ENCODE measurements at regions not wholly inside any gene's neighbourhood (a gene's known extent, or its start where the extent isn't known, plus 50 kb on each side); places are given as distances from the start of the nearest gene placed in this dataset.
"Not testable (repeated sequence)": the region's sequence is repeated elsewhere in the genome, so short reads cannot be mapped to it uniquely, and the experiment has no call there.

DNA sequence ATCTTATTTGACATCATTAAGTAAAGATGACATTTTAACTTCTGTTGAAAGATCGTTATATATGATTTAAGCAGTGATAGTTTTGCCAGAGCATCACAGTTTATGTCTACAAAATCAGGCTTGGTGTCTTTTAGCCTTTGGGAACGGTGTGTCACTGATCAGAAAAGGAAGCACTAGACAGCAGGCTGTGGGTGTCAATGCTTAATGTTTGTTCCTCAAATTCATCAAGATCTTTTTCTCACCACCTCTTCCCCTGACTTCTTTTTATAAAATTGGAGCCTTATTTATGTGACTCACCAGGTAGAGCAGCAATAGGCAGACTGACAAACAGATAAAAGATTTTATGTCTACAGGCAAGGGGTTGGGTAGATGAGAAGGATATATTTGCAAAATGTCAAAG lies 1558.5 kb downstream of the EFNB2 start:
- DNase-seq (ENCODE audit: low read depth in 2 of 2): no peak

DNA sequence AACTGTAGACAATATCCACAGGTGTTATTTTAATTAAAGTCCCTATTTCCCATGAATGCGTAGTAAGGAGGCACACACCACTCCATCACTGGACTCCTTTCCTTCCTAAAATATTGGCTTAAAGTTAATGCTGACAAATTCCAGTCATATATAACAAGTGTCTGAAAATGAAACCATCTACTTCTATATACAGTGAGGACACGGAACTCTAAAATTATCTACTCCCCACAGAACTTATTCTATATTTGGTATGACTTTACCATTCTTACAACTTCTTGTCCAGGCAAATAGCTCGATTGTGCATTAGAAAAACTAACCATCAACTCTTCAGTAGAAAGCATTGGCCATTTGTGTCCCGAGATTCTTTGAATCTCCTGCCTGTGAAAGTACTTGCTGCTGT lies 1560.2 kb downstream of the EFNB2 start:
- no peak for DNase-seq (ENCODE audit: low read depth in 2 of 2)

DNA sequence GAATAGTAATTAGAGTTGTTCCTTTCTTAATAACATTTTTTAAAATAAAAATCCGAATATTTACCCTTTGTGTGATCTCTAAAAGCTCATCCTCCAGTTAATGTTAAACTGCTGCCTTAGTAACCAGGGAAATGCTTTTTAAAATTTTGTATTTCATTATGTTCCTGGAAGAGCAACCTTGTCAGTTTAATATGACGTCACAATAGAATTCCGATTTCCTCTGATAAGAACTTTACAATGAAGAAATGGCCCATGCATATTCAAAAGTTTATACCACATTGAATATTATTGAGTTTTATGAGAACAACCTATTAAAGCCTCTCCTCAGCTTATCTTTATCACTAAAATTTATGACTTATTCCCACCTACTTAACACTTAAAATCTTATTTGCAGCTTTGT lies 1566.6 kb downstream of the EFNB2 start:
- DNase-seq (ENCODE audit: low read depth in 2 of 2): no peak

DNA sequence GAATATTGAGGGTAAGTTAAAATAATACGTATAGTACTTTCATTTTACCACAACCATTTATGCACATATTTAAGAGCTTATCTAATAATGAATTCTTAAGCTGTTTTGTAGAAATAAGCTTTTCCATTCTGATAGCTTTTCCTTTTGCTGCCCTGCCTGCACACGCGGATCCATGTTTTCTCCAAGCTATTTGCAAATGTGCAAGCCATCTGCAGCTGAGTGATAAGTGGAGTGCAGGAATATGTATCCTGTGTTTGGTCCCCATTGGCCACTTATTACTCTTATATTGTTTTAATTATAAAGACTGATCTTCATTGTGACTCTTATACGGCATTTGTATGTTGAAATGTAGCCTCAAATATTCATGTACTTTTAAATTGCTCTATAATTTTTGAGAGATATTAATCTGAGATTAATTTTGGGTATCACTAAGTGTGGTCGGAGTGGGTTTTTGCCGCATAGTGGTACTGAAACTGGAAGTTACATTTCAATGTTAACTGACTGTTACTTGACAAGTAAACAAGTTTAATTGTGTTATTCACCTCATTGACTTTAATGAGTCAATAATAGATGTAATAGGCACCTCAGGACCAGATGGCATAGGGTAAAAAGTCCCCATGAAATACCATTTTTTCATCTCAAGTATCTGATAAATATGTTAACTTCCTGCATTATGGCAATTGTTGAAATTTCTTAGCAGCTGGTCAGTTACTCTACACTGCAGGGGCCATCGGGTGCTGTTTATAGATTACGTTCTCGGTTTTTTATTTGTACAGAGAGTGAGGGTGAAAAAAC lies 1567.4 kb downstream of the EFNB2 start:
- no peak for DNase-seq (ENCODE audit: low read depth in 2 of 2)

DNA sequence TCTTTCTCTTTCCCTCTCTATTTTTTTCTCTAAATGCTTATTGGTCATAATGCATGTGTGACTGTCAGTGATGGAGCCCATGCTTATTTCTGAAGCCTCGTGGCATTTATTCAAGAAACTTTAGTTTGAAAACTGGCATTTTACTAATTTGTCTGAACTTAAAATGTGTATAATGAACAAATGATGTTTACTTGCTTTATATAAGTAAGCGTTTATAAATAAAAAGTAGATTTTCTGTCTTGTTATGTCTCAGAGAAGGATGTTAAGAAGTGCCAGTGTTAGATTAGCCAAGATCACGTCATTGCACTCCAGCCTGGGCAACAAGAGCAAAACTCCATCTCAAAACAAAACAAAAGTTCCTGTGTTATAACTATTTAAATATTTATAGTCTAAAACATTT lies 1568.1 kb downstream of the EFNB2 start:
- no peak for DNase-seq (ENCODE audit: low read depth in 2 of 2)

DNA sequence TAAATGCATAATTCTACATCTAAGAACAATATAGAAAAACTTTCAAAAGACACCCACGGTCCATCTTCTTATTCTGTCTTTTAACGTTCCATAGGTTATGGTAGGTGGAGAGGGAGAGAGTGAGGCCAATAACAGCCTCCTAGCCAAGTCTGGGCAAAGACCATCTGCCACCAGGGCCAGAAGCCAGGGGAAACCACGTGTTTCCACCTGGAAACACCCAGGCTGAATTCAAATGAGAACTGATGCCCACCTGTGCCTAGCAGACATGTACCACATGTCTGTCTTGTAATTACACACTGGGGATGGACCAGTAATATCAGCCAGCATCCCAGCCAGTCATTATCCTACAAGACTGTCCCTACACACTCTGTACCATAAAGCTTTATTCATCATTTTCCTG lies 1573.1 kb downstream of the EFNB2 start:
- DNase-seq (ENCODE audit: low read depth in 2 of 2): no peak

DNA sequence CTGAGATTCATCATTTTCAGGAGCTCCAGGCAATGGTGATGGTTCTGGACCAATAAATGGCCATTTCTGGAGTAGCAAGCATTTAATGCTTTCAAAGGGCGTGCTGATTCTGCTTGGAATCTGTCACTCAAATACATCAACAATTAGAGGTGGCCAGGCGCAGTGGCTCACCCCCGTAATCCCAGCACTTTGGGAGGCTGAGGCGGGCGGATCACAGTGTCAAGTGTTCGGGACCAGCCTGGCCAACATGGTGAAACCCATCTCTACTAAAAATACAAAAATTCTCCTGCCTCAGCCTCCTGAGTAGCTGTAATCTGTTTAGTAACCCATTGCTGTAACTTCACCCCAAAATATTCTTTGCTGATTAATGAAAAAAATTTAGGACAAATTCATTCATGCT lies 1574.2 kb downstream of the EFNB2 start:
- no peak for DNase-seq (ENCODE audit: low read depth in 2 of 2)

DNA sequence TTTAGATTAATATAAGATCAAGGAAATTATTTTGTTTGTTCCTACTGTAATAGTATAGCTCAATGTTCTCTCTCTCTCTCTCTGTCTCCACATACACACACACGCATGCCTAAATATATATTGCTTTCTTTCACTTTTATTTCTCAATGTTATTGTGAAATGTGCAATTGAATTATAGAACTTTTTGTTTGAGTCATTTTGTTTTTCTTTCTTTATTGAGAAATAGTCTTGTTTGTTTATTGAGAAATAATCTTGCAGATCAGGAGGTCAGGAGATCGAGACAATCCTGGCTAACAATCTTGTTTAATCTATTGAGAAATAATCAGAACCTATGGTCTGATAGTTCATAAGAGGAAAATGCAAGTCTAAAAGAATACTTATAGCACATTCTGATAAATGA lies 1581.3 kb downstream of the EFNB2 start:
- no peak for DNase-seq (ENCODE audit: low read depth in 2 of 2)

DNA sequence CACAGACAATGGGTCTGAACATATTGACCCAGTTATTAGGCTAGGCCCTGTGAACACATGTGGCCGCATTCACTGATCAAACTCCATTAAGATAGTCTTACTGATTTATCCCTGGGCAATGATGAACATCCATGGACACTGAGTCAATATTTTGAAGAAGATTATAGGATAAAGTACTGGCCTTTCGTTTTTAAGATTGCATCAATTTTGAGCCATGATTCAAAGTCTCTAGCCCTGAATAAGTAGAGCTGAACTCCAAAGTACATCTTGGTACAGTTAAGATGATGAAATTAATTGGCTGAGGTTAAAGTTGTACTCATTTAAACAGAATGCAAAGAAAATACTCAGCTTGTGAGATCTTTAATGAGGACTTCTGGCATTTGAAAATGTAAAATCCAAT lies 1581.9 kb downstream of the EFNB2 start:
- DNase-seq (ENCODE audit: low read depth in 2 of 2): no peak

DNA sequence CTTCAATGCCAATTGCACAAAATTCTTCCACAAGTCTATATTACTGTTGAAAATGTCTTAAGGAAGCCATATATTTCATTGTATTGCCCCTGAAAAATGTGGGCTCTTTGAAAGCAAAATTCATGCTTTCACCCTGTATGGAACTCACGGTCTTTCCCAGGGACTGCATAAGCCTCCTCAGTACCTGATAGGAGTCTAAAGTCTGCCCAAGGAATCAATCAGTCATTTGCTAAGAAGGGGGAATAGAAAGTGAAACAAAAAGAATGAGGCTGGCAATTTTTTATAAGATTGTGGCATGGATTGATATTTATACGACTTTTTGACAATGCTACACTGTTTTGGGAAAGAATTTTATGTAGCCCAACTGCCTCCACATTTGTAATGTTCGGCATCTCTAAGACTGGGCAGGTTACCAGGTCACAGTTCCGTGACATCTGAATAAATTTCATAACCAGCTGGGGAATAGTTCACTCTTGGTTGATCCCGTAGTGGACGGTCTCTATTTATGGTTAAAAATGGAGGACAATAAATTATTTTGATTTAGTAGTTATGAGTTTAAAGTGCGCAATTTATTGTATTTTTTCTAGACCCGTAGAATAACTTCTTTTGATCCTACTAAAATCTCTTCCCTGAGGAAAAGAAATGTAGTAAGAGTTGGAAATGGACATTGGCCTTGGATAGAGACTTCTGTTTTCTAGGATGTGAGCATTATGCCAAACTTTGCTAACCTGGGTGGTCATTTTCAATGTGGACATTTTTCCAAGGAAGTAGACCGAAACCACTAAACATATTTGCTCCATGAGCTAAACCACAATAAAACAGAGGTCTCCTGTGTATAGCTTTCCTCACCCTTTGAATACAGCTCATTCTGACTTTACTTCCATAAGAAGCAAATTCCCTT lies 1585.4 kb downstream of the EFNB2 start:
- DNase-seq (ENCODE audit: low read depth in 2 of 2): no peak

DNA sequence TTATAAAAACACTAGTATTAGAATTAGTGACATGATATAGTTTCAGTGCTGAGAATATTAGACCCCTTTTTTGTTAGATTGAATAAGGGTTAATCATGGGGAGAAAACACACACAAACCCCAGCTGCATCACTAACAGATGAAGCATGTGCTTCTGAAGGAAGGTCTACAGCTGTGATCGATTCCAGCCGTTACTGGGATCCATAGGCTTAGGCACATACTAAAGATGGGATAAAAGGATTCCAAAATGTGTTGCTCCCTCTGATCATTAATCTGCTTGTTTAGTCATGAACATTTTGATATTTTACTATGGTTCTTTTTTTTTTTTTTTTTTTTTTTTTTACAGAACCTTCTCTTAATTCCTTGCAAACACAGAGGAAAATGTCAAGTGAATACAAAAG lies 1591.3 kb downstream of the EFNB2 start:
- DNase-seq (ENCODE audit: low read depth in 2 of 2): no peak

DNA sequence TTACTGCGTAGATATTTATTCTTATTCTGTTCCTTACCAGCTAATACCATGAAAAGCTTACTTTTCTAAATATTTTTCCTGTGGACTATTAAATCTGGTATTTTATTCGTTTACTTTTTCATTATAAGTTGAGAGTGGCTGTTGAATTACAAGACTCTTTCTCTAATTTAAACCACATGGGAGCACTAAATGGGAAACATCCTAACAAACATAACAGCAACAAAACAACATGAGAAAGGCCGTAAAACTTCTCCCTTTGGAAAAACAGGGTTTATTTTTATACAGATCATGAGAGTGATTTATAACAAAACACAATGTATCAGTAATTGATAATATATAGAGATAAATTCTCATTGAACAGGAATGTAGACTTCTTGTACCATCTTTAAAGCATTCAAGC lies 1592.1 kb downstream of the EFNB2 start:
- no peak for DNase-seq (ENCODE audit: low read depth in 2 of 2)

DNA sequence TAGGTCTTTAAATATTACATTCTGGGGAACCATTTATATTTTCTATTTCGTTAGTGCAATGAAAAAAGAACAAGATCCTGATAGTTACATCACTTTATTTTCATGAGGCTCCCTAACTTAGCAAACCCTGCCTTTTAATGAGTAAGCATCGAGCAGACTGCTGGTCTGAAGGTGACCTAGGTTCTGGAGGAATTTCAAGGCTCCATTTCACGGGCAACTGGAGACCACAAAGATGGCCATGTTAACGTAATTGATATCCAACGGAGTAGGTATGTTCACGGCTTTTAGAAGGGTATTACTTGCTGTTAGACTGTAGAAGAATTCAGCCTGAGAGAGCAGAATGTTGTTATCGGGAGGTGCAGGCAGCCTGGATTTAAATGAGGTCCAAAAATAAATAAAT lies 1597.6 kb downstream of the EFNB2 start:
- no peak for DNase-seq (ENCODE audit: low read depth in 2 of 2)

DNA sequence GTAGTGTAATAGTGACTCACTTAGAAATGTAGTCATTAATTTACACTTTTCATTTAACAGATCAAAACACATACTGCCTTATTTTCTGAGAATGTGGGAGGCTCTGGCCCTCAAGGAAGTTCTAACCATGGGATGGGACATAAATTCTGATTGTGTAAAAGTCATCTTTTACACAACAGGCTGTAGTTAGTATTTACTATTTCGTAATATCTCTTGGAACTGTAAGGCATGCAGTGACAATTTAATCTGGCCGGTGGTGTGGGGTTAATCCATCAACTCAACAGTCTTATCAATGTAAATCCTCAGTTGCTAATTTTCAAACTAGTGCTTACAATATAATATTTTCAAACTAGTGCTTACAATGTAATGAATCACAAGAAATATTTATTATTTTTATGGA lies 1599.2 kb downstream of the EFNB2 start:
- no peak for DNase-seq (ENCODE audit: low read depth in 2 of 2)

DNA sequence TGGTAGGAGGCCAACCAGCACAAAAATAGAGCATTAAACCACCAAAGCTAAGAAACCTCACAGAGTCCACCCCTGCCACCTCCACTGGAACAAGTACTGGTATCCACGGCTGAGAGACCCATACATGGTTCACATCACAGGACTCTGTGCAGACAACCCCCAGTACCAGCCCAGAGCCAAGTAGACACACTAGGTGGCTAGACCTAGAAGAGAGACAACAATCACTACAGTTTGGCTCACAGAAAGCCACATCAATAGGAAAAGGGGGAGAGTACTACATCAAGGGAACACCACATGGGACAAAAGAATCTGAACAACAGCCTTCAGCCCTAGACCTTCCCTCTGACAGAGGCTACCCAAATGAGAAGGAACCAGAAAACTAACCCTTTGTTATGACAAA lies 1614.9 kb downstream of the EFNB2 start:
- not testable (repeated sequence) for DNase-seq (ENCODE audit: low read depth in 2 of 2)

DNA sequence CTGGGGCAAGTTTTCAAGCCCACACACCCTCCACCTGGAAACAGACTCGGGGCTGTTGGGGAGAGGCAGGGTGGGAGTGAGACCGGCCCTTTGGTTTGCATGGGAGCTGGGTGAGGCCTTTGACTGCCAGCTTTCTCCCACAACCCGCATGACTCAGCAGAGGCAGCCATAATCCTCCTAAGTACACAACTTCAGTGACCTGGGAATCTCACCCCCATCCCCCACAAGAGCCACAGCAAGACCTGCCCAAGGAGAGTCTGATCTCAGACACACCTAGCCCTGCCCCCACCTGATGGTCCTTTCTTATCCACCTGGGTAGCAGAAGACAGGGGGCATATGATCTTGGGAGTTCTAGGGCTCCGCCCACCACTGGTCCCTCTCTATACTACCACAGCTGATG lies 1615.4 kb downstream of the EFNB2 start:
- no peak for DNase-seq (ENCODE audit: low read depth in 2 of 2)

DNA sequence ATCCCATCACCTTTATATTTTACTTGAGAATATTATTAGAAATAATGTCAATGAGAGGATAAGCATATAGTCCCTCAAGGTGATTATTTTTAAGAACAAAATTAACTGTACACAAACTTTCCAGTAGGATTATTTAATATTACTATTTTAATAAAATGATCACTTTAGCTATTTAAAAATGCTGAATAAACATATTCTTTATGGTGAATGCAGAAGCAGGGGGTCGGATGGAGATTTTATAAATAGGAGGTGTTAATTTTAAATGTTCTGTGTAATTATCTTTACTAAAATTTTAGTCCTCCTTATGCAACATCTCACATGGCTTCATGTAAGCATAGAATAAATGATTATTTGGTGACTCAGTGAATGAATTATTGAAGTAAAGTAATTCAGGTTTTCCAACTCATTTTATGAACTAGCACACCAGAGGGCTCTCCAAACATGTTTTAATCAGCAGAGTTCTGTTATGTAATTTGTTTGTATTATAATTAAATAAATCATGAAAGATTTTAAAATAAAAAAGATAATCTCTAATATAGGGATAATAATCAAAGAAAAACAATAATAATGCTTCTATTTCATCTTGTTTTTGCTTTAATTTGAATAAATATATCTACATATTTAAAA lies 1635.2 kb downstream of the EFNB2 start:
- no peak for DNase-seq (ENCODE audit: low read depth in 2 of 2)

DNA sequence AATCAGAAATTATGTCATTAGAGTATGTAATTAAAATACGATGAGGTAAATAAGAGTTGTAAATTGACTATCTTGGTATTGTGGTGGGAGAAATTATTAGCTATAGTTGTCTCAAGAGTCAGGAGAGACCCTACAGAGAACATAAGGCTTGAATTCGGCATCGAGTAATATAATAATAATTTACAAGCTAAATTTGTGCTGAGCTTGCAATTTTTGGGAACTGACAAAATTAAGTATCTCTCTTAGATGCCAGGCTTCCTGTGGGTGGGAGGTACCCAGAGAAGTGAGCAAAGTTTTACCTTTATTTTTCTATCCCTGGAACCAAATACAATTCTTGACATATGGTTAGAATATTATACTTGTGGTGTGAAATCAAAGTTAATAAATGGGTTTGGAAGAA lies 1637.0 kb downstream of the EFNB2 start:
- DNase-seq (ENCODE audit: low read depth in 2 of 2): no peak

DNA sequence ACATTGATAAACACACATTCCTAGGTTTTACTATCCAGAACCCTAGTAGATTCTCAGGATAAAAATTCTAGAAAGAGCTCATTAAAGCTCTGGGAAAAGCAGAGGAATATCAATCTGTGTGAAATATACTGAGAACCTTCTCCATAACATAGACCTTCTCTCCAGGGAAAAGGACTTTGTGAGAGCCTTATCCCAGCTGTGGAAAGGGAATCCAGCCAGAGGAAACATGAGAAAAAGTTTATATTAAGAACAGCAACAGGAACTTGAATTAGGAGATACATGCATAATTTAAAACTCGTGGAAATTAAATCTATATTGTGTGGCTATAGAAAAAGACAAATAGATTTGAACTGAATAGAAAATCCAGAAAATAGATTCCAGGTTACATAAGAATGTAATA lies 1639.9 kb downstream of the EFNB2 start:
- no peak for DNase-seq (ENCODE audit: low read depth in 2 of 2)

DNA sequence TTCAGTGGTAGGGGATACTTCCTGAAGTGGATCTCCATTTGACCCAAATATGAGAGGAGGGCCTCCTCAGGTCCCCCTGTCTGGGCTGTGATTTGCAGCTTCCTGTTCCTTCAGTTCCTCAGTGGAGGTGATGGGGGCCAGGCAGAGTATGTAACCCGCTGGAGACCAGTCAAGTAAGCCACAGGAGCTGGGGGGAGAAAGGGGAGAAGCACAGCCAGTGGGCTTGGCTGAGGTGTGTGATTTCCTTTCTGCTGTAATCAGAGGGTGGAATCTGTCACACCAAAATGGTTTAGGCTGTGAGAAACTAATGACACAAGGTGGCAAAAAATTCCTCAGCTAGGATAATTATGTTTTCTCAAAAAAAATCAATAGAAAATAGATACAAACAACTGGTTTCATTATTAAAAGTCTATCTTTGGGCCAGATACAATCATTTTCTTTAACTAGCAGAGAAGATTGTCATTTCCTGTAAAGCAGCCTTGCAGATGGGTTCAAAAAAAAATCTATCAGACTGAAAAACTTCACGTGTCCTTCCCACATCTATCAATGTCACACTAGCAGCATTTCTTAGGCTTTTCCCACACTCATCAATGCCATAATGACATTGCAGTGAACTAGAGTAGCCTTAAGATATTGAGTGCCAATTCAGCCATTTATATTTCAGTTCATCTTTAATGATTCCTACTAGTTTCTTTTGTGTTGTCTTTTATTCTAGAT lies 1660.3 kb downstream of the EFNB2 start:
- no peak for DNase-seq (ENCODE audit: low read depth in 2 of 2)

DNA sequence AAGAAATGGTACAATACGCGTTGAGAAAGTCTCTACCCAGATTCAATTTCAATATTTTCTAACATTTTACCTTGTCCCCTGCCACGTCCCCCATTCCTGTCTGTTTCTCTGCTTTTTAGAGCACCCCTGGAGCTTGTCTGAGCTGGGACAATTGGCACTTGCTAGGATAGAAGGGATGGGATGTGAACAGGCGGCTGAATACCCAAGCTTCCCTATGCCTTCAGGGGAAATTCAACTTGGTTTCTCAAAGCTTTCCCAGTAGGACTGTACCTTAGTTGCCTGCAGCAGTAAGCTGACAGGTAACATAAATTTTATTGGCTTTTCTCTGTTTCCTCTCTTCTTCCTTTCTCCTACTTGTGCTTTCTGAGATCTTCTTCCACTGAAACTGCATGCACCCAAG lies 1663.3 kb downstream of the EFNB2 start:
- no peak for DNase-seq (ENCODE audit: low read depth in 2 of 2)

DNA sequence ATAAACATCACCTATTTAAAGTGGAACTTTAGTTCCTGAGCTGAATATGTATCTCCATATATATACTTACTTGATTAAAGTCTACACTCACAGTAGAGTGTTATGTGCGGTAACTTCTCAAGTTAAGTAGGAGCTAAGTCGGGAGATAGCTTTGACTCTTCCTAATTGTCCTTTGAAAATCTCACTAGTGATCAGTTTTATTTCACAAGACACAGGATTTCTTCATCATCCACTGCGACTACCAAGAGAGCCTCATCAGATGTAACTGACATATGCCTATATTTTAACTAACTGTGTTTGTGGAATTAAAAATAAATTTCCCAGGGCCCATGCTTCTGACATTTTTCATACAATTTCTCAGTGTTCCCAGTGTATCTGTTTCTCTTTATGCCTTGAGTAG lies 1664.0 kb downstream of the EFNB2 start:
- DNase-seq (ENCODE audit: low read depth in 2 of 2): no peak
